ENCODE measurements at regions not wholly inside any gene's neighbourhood (a gene's known extent, or its start where the extent isn't known, plus 50 kb on each side); places are given as distances from the start of the nearest gene placed in this dataset.

DNA sequence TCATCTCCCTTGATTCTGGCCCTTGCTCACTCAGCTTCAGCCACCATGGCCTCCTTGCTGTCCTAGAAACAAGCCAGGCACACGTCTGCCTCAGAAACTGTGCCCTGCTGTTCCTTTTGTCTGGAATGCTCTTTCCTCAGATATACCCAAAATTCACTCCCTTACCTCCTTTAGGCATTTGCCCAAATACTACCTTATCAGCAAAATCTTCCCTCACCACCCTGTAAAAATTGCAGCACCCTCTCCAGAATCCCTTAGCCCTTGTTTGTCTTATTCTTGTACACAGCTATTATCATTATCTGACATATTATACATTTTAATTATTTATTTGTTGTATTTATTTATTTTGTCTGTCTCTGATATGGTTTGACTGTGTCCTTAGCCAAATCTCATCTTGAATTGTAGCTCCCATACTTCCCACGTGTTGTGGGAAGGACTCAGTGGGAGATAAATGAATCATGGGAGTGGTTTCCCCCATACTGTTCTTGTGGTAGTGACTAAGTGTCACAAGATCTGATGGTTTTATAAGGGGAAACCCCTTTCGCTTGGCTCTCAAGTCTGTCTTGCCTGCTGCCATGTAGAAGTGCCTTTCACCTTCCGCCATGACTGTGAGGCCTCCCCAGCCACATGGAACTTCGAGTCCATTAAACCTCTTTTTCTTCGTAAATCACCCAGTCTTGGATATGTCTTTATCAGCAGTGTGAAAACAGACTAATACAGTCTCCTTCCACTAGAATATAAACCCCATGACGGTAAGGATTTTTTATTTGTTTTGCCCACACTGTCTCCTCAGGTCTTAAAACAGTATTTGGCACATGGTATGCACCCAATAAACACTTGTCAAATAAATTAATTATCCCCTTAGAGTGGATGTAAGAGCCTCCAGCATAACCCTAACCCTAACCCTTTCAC is 60.0 kb upstream of the STT3B start:
- TF ChIP-seq, protein P1, sequence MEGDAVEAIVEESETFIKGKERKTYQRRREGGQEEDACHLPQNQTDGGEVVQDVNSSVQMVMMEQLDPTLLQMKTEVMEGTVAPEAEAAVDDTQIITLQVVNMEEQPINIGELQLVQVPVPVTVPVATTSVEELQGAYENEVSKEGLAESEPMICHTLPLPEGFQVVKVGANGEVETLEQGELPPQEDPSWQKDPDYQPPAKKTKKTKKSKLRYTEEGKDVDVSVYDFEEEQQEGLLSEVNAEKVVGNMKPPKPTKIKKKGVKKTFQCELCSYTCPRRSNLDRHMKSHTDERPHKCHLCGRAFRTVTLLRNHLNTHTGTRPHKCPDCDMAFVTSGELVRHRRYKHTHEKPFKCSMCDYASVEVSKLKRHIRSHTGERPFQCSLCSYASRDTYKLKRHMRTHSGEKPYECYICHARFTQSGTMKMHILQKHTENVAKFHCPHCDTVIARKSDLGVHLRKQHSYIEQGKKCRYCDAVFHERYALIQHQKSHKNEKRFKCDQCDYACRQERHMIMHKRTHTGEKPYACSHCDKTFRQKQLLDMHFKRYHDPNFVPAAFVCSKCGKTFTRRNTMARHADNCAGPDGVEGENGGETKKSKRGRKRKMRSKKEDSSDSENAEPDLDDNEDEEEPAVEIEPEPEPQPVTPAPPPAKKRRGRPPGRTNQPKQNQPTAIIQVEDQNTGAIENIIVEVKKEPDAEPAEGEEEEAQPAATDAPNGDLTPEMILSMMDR (IDR thresholded peaks at IDR 0.05): no peak
- no peak for TF ChIP-seq POLR2A (IDR thresholded peaks at IDR 0.05)

All from esophagus squamous epithelium (tissue), 4 donors.